Fibroblast of lung (primary cell): ENCODE measurements at regions not wholly inside any gene's neighbourhood (a gene's known extent, or its start where the extent isn't known, plus 50 kb on each side); places are given as distances from the start of the nearest gene placed in this dataset.
A peak's percentile ranks its signal among the peaks of the same experiment; 100 is the strongest.

Experiments
- DNase-seq, 2 donors: peaks; one replicate each; pipeline versions ENCODE4 v3.0.0 to v3.0.0-alpha.2; 2010; ENCODE audit warnings: low read depth in 2 of 2
- H2AFZ ChIP-seq: 2 replicates; pipeline ENCODE4 v1.5.1; 2012; ENCODE audit warnings: low read length, control low read depth, inconsistent platforms
- H3K27ac ChIP-seq: 2 replicates; pipeline ENCODE4 v1.5.1; 2011; ENCODE audit warnings: low read length, control low read depth; ENCODE audit not compliant: insufficient read depth
- H3K27me3 ChIP-seq: 2 replicates; pipeline ENCODE4 v1.5.1; 2011; ENCODE audit warnings: mild to moderate bottlenecking, low read length; ENCODE audit not compliant: control insufficient read depth, insufficient read depth
- H3K36me3 ChIP-seq: 2 replicates; pipeline ENCODE4 v1.5.1; 2011; ENCODE audit warnings: low read length; ENCODE audit not compliant: control insufficient read depth, insufficient read depth
- H3K4me1 ChIP-seq: 2 replicates; pipeline ENCODE4 v1.5.1; 2011; ENCODE audit warnings: low read length; ENCODE audit not compliant: control insufficient read depth, insufficient read depth; ENCODE audit errors: extremely low read depth
- H3K4me2 ChIP-seq: 2 replicates; pipeline ENCODE4 v1.5.1; 2011; ENCODE audit warnings: low read length, control low read depth; ENCODE audit not compliant: insufficient read depth; ENCODE audit errors: extremely low read depth
- H3K4me3 ChIP-seq, 4 experiments: fragments of 200-600 bp in 1 of 4; sonication (generic) in 1 of 4; replicated peaks in 1 of 4; 2 replicates each; pipeline ENCODE4 v1.5.1; 2011 to 2016; ENCODE audit warnings: low read length in 4 of 4, low read depth in 3 of 4, mild to moderate bottlenecking in 3 of 4, control low read depth in 2 of 4, inconsistent platforms in 1 of 4, mixed read lengths in 1 of 4; ENCODE audit not compliant: insufficient read depth in 1 of 4; ENCODE audit errors: control extremely low read depth in 1 of 4
- H3K79me2 ChIP-seq: 2 replicates; pipeline ENCODE4 v1.5.1; 2012; ENCODE audit warnings: mild to moderate bottlenecking, low read length, inconsistent platforms; ENCODE audit not compliant: control insufficient read depth, insufficient read depth
- H3K9ac ChIP-seq: 2 replicates; pipeline ENCODE4 v1.5.1; 2011; ENCODE audit warnings: mild to moderate bottlenecking, low read length, control low read depth; ENCODE audit not compliant: insufficient read depth
- H3K9me3 ChIP-seq: 2 replicates; pipeline ENCODE4 v1.5.1; 2012; ENCODE audit warnings: low read depth, low read length; ENCODE audit not compliant: control insufficient read depth, insufficient read depth
- H4K20me1 ChIP-seq: 2 replicates; pipeline ENCODE4 v1.5.1; 2011; ENCODE audit warnings: low read length; ENCODE audit not compliant: control insufficient read depth, insufficient read depth; ENCODE audit errors: extremely low read depth
- CTCF ChIP-seq, 2 donors: IDR thresholded peaks in 1 of 2; conservative IDR thresholded peaks in 1 of 2; 1 replicate in 1 of 2; 2 replicates in 1 of 2; pipeline ENCODE4 v1.5.1; 2011 to 2012; ENCODE audit warnings: low read length in 2 of 2, control low read depth in 1 of 2, inconsistent platforms in 1 of 2, low read depth in 1 of 2, mild to moderate bottlenecking in 1 of 2
- EZH2 ChIP-seq: IDR thresholded peaks from 2 replicates; pipeline ENCODE4 v1.5.1; 2012; ENCODE audit warnings: low read length, control low read depth, mild to moderate bottlenecking; ENCODE audit errors: missing control alignments

- no peak overlapping the region for H3K27ac ChIP-seq
- no peak overlapping the region for H3K9ac ChIP-seq
- H3K9me3 ChIP-seq, result no peaks in the 10 kb centered on the region
- TF ChIP-seq EZH2 (no peak), CTCF (conservative IDR thresholded peaks at IDR 0.05 in 1 of 2, IDR thresholded peaks at IDR 0.05 in 1 of 2; ENCODE audit: low read depth in 1 of 2, low read length in 2 of 2) (peak; percentile 40 to 79)
- DNase-seq, result peak; percentile 33 to 80
- no peaks in the 10 kb centered on the region for H3K36me3 ChIP-seq
- no peaks in the 10 kb centered on the region for H3K79me2 ChIP-seq
- H2AFZ ChIP-seq, result no peak overlapping the region
- no peaks in the 10 kb centered on the region for H4K20me1 ChIP-seq
- H3K4me2 ChIP-seq, result no peak overlapping the region
- H3K4me1 ChIP-seq, result no peaks in the 10 kb centered on the region
- peak overlapping the region in 1 of 4 experiments; percentile 31 for H3K4me3 ChIP-seq
- no peaks in the 10 kb centered on the region for H3K27me3 ChIP-seq
Observed at GRCh38 chr18:40159141-40160017, 1795.7 kb upstream of the PIK3C3 start.

DNA sequence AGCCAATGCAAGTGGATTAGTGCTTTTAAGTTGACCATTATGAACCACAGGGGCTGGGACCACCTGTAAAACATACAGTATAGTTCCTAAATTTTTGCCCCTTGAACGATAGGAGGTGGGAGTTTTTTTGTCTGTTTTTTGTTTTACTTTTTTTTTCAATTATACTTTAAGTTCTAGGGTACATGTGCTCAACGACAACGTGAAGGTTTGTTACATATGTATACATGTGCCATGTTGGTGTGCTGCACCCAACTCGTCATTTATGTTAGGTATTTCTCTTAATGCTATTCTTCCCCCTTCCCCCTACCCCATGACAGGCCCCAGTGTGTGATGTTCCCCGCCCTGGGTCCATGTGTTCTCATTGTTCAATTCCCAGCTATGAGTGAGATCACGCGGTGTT, 1797.9 kb upstream of the PIK3C3 start:
- no peaks in the 10 kb centered on the region for H3K9me3 ChIP-seq
- DNase-seq, result no peak
- H3K4me1 ChIP-seq, result no peaks in the 10 kb centered on the region
- no peak overlapping the region for H3K4me2 ChIP-seq
- H3K27ac ChIP-seq, result no peak overlapping the region
- H3K4me3 ChIP-seq, result no peak overlapping the region
- H2AFZ ChIP-seq, result no peak overlapping the region
- no peaks in the 10 kb centered on the region for H3K27me3 ChIP-seq
- no peaks in the 10 kb centered on the region for H3K79me2 ChIP-seq
- no peaks in the 10 kb centered on the region for H4K20me1 ChIP-seq
- TF ChIP-seq CTCF (conservative IDR thresholded peaks at IDR 0.05 in 1 of 2, IDR thresholded peaks at IDR 0.05 in 1 of 2; ENCODE audit: low read depth in 1 of 2, low read length in 2 of 2), result no peak
- no peak for TF ChIP-seq EZH2
- H3K9ac ChIP-seq, result no peak overlapping the region
- H3K36me3 ChIP-seq, result no peaks in the 10 kb centered on the region

DNA sequence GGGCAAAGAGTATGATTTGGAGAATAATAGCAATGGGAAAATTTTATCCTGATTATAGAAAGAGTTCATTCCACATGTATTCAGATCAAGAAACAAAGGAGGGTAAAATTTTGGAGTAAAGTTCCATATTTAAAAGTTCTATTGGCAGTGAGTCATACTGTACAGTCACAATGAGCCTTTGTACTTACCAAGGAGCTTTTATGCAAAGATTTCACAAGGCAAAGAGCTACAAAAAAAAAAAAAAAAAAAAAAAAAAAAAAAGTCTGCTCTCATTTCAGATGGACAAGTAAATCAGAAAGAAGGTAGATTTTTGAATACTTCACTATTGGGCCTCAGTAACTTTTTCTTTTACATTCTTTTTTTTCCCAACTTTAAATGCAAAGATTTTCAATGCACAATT, 1802.2 kb upstream of the PIK3C3 start:
- no peak overlapping the region for H3K27ac ChIP-seq
- H3K4me3 ChIP-seq, result no peak overlapping the region
- H4K20me1 ChIP-seq, result no peaks in the 10 kb centered on the region
- H3K27me3 ChIP-seq, result no peaks in the 10 kb centered on the region
- H2AFZ ChIP-seq, result no peak overlapping the region
- no peak overlapping the region for H3K9ac ChIP-seq
- H3K36me3 ChIP-seq, result no peaks in the 10 kb centered on the region
- no peak overlapping the region for H3K4me2 ChIP-seq
- H3K4me1 ChIP-seq, result no peaks in the 10 kb centered on the region
- DNase-seq, result peak; percentile 21 to 53
- H3K79me2 ChIP-seq, result no peaks in the 10 kb centered on the region
- TF ChIP-seq CTCF (conservative IDR thresholded peaks at IDR 0.05 in 1 of 2, IDR thresholded peaks at IDR 0.05 in 1 of 2; ENCODE audit: low read depth in 1 of 2, low read length in 2 of 2) (no peak), EZH2 (no peak)
- H3K9me3 ChIP-seq, result no peaks in the 10 kb centered on the region
